ENCODE measurements at regions not wholly inside any gene's neighbourhood (a gene's known extent, or its start where the extent isn't known, plus 50 kb on each side); places are given as distances from the start of the nearest gene placed in this dataset.

DNA sequence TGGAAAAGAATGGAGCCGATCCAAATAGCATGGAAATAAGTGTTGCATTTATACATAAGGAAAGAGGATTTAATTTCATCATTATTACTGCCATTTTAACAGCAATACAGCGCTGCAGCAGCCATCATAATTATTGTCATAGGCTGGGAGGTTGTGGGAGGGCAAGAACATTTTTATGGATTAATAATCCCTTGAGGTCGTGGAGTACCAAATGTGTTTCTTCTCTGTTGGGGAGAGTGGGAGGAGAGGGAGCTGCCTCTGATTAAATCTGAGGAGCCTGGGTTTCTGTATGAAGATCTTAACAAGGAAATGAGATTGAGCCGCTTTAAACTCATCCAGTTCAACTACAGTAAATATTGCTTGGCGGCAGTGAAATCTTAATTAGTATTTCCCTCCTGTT, 805.9 kb downstream of the PCDH17 start:
- H4K20me1 ChIP-seq (ENCODE audit: insufficient read depth, low read length): no peaks in the 10 kb centered on the region
- H3K9ac ChIP-seq (ENCODE audit: low read length): no peak overlapping the region
- H3K27ac ChIP-seq (ENCODE audit: low read length): no peak overlapping the region
- H3K36me3 ChIP-seq (replicated peaks; ENCODE audit: insufficient read depth, low read length): no peaks in the 10 kb centered on the region
- H3K4me2 ChIP-seq (ENCODE audit: low read depth, low read length): no peak overlapping the region
- no peaks in the 10 kb centered on the region for H3K9me3 ChIP-seq (replicated peaks; ENCODE audit: insufficient read depth, low read length)
- H3F3A ChIP-seq (ENCODE audit: insufficient read depth, low read length): no peaks in the 10 kb centered on the region
- H3K4me3 ChIP-seq (ENCODE audit: low read length): no peak overlapping the region
- no peak overlapping the region for H2AFZ ChIP-seq (ENCODE audit: low read length)
- H3K79me2 ChIP-seq (ENCODE audit: low read length): no peaks in the 10 kb centered on the region
- H3K9me2 ChIP-seq (replicated peaks; ENCODE audit: insufficient read depth, low read length): no peaks in the 10 kb centered on the region
- H3K27me3 ChIP-seq (replicated peaks; ENCODE audit: insufficient read depth, low read length): no peaks in the 10 kb centered on the region
- no peaks in the 10 kb centered on the region for H3K4me1 ChIP-seq (ENCODE audit: low read length)
- no peak for DNase-seq
- TF ChIP-seq EZH2phosphoT487 (IDR thresholded peaks at IDR 0.05; ENCODE audit: low read length): no peak
- no peak for TF ChIP-seq EZH2 (optimal IDR thresholded peaks at IDR 0.05; ENCODE audit: low read depth, low read length)
- TF ChIP-seq, protein P1, sequence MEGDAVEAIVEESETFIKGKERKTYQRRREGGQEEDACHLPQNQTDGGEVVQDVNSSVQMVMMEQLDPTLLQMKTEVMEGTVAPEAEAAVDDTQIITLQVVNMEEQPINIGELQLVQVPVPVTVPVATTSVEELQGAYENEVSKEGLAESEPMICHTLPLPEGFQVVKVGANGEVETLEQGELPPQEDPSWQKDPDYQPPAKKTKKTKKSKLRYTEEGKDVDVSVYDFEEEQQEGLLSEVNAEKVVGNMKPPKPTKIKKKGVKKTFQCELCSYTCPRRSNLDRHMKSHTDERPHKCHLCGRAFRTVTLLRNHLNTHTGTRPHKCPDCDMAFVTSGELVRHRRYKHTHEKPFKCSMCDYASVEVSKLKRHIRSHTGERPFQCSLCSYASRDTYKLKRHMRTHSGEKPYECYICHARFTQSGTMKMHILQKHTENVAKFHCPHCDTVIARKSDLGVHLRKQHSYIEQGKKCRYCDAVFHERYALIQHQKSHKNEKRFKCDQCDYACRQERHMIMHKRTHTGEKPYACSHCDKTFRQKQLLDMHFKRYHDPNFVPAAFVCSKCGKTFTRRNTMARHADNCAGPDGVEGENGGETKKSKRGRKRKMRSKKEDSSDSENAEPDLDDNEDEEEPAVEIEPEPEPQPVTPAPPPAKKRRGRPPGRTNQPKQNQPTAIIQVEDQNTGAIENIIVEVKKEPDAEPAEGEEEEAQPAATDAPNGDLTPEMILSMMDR (IDR thresholded peaks at IDR 0.05; ENCODE audit: low read length): no peak

- TF ChIP-seq EZH2 (optimal IDR thresholded peaks at IDR 0.05; ENCODE audit: low read depth, low read length) (no peak), EZH2phosphoT487 (IDR thresholded peaks at IDR 0.05; ENCODE audit: low read length) (no peak)
- TF ChIP-seq, protein P1 (IDR thresholded peaks at IDR 0.05; ENCODE audit: low read length): no peak
- no peaks in the 10 kb centered on the region for H3K4me1 ChIP-seq (ENCODE audit: low read length)
- no peaks in the 10 kb centered on the region for H3K27me3 ChIP-seq (replicated peaks; ENCODE audit: insufficient read depth, low read length)
- H4K20me1 ChIP-seq (ENCODE audit: insufficient read depth, low read length): no peaks in the 10 kb centered on the region
- H3K79me2 ChIP-seq (ENCODE audit: low read length): no peaks in the 10 kb centered on the region
- no peaks in the 10 kb centered on the region for H3K9me3 ChIP-seq (replicated peaks; ENCODE audit: insufficient read depth, low read length)
- no peak for DNase-seq
- no peak overlapping the region for H3K9ac ChIP-seq (ENCODE audit: low read length)
- no peaks in the 10 kb centered on the region for H3K36me3 ChIP-seq (replicated peaks; ENCODE audit: insufficient read depth, low read length)
- no peaks in the 10 kb centered on the region for H3K9me2 ChIP-seq (replicated peaks; ENCODE audit: insufficient read depth, low read length)
- no peak overlapping the region for H2AFZ ChIP-seq (ENCODE audit: low read length)
- H3F3A ChIP-seq (ENCODE audit: insufficient read depth, low read length): no peaks in the 10 kb centered on the region
- no peak overlapping the region for H3K27ac ChIP-seq (ENCODE audit: low read length)
- no peak overlapping the region for H3K4me3 ChIP-seq (ENCODE audit: low read length)
- H3K4me2 ChIP-seq (ENCODE audit: low read depth, low read length): no peak overlapping the region
Measured at GRCh38 chr13:58446979-58447378, 815.4 kb downstream of the PCDH17 start.

DNA sequence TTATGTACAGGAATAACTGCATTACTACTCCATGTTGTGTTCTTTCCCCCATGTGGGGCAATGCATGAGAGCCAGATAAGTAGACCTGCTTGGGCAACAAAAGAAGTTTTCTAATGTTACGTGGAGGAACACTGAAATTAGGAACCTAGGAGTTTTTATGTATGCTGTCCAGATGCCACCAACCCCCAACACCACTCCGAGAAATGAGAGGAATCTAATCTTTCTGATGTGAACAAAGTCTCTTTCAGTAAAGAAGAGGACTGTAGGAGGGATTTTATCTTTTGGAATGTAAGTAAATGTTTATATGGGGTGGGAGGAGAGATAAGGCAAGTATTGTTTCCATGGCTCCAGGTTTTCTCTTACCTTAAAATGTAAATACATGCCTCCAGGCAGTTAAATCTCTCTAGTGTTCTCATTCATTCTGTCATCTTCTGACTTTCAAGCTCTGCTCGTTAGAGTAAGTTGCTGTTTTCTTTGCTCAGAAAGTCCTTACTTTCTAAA, 820.6 kb downstream of the PCDH17 start:
- no peak overlapping the region for H3K4me3 ChIP-seq (ENCODE audit: low read length)
- TF ChIP-seq, protein P1 (IDR thresholded peaks at IDR 0.05; ENCODE audit: low read length): no peak
- no peak for TF ChIP-seq EZH2phosphoT487 (IDR thresholded peaks at IDR 0.05; ENCODE audit: low read length)
- no peak for TF ChIP-seq EZH2 (optimal IDR thresholded peaks at IDR 0.05; ENCODE audit: low read depth, low read length)
- no peak overlapping the region for H3K9ac ChIP-seq (ENCODE audit: low read length)
- H3K27me3 ChIP-seq (replicated peaks; ENCODE audit: insufficient read depth, low read length): no peaks in the 10 kb centered on the region
- H4K20me1 ChIP-seq (ENCODE audit: insufficient read depth, low read length): no peaks in the 10 kb centered on the region
- H3K4me2 ChIP-seq (ENCODE audit: low read depth, low read length): no peak overlapping the region
- no peaks in the 10 kb centered on the region for H3K36me3 ChIP-seq (replicated peaks; ENCODE audit: insufficient read depth, low read length)
- H3K9me2 ChIP-seq (replicated peaks; ENCODE audit: insufficient read depth, low read length): no peaks in the 10 kb centered on the region
- no peak overlapping the region for H3K27ac ChIP-seq (ENCODE audit: low read length)
- no peaks in the 10 kb centered on the region for H3F3A ChIP-seq (ENCODE audit: insufficient read depth, low read length)
- no peaks in the 10 kb centered on the region for H3K4me1 ChIP-seq (ENCODE audit: low read length)
- H3K79me2 ChIP-seq (ENCODE audit: low read length): no peaks in the 10 kb centered on the region
- H2AFZ ChIP-seq (ENCODE audit: low read length): no peak overlapping the region
- H3K9me3 ChIP-seq (replicated peaks; ENCODE audit: insufficient read depth, low read length): no peaks in the 10 kb centered on the region
- no peak for DNase-seq
